HPDE6-E6E7 (cell line): ENCODE measurements at regions not wholly inside any gene's neighbourhood (a gene's known extent, or its start where the extent isn't known, plus 50 kb on each side); places are given as distances from the start of the nearest gene placed in this dataset.

ENCODE experiments used
- DNase-seq: peaks from one replicate; pipeline ENCODE4 v3.0.0; 2011; ENCODE audit warnings: missing footprints; ENCODE audit errors: extremely low spot score

DNA sequence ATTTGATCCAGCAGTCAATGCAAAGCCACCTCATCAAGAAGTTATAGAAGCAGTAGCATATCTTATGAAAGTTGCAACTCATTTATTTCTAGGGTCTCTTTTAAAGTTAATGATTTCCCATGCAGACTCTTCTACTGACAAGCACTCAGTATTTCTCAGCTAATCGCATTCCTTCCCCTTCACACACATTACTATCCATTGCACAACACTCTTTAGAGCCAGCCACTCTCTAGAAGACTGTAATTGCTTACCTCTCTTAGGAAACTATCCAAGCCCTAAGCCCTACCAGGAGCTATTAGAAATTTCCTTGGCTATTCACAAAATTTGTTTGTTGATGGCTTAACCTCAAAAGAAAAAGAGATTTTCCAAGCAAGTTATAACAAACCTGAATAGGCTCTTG, 106.0 kb downstream of the ADAMTS1 start:
- no peak for DNase-seq

GRCh38 chr21:26736449-26736848, 108.8 kb downstream of the ADAMTS1 start:
- no peak for DNase-seq

GRCh38 chr21:26732432-26733221, 112.6 kb downstream of the ADAMTS1 start:
- DNase-seq: no peak

DNA sequence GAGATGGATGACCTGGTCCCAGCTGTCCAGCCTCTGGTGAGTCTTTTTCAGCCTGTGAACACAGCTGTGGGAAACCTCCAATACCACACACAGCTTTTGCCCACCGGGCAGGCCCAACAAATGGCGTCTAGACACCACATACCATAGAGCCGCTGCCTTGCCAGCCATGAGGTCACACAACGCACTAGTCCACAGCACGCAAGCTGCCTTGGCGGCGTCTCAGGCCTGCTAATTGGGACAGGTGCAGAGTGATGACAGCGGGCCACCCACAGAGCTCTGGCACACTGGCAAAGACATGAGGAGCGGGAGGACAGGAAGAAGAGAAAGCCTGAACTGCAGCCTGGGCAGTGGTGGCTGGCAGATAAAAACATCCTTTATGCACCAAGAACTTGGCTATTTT, 125.5 kb downstream of the ADAMTS1 start:
- no peak for DNase-seq

GRCh38 chr21:26717146-26717739, 128.0 kb downstream of the ADAMTS1 start:
- DNase-seq: no peak

- DNase-seq: peak; percentile 46
Measured at GRCh38 chr21:26715878-26716506, 129.2 kb downstream of the ADAMTS1 start.

DNA sequence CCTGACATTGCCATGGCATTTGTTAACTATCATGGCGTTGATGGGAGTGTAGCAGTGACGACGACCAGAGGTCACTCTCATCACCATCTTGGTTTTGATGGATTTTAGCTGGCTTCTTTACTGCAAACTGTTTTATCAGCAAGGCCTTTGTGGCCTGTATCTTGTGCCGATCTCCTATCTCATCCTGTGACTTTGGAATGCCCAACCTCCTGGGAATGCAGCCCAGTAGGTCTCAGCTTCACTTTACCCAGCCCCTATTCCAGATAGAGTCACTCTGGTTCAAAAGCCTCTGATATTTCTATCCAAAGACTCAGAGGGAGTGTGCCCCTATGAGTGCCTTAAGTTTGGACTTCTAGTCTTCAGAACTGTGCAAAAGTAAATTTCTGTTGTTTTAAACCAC, 130.1 kb downstream of the ADAMTS1 start:
- DNase-seq: no peak

GRCh38 chr21:26710155-26710554, 135.1 kb downstream of the ADAMTS1 start:
- no peak for DNase-seq

GRCh38 chr21:26709090-26709489, 136.0 kb upstream of the CYYR1 start:
- DNase-seq: no peak

DNA sequence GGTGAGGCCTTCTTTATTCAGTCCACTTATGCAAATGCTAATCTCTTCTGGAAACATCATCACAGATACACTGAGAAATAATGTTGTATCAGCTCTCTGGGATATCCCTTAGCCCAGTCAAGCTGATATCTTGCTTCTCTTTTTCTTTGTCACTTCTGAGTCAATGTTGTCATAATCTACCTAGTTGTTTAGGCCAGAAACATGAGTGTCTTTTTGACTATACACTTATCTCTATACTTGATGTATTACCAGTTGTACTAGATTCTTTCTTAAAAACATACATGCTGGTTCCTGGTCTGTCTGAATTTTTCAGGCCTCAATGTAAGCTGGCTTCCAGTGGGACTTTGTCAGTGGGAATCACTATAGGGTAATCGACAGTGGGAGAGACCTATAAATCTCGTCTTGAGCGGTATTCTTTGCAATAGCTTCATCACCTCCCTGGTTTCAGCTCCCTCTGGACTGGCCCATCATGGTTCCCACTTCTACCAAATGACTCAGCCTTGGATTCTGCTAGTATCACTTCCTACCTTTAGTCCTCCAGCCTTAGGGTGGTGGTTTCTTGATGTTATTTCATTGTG, 135.2 kb upstream of the CYYR1 start:
- DNase-seq: no peak

DNA sequence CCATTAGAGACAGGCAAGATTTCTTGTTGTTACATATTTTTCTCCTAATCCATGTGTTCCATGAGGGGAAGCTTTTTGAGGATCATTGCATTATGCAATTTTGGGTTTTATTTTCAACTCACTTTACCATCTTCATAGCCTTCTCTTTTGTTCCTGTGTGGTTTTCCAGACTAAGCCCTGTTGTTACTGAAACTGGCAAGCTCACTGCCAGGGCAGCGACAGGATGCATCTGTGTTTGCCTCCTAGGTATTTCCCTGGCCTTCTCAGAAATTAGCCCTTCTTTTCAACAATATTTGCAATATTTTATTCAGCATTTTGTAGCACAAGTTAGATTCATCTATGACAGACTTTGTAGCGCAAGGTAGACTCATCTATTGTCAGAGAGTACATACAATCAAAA, 134.2 kb upstream of the CYYR1 start:
- no peak for DNase-seq

- DNase-seq: no peak
Measured at GRCh38 chr21:26698416-26698815, 125.3 kb upstream of the CYYR1 start.

GRCh38 chr21:26691416-26691815, 118.3 kb upstream of the CYYR1 start:
- no peak for DNase-seq

GRCh38 chr21:26686705-26687104, 113.6 kb upstream of the CYYR1 start:
- no peak for DNase-seq

DNA sequence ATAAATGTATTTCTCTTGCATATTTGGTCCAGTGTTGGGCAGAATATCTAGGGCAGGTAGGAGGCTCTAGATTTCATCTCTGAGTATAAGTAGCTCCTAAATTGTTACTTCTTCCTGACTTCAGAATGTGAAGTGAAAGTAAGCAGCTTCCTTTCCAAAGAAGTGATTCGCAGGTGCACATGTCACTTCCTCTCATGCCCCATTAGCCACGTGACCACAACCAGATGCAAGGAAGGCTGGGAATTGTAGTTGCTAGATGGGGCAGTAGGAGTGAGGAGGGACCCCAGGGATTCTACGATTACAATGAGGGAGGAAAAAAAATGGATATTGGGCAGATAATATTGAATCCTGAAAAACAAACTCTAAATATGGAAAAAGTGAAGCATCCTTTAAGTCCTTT, 113.2 kb upstream of the CYYR1 start:
- peak; percentile 46 for DNase-seq

GRCh38 chr21:26684889-26685288, 111.8 kb upstream of the CYYR1 start:
- DNase-seq: no peak

GRCh38 chr21:26683996-26684395, 110.9 kb upstream of the CYYR1 start:
- no peak for DNase-seq

DNA sequence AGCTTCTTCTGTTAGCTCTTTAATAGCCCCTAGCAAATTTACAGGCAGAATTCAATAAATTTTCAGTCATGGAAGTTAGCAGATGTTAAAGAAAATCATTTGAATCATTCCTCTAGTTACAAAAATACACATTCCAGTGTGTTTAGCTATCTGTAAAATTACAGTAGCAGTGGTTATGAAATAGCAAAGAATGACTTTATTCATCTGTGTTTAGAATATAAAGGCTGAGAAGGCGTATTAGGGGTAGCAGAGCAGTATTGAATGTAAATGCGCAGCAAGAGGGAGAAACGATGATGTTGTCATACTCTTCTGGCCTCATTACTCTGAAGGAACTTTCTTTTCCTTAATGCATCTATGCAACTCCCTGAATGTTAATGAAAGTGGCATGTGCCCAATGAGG, 106.2 kb upstream of the CYYR1 start:
- DNase-seq: no peak

GRCh38 chr21:26674323-26674722, 101.2 kb upstream of the CYYR1 start:
- DNase-seq: no peak

- no peak for DNase-seq
Measured at GRCh38 chr21:26669215-26669764, 96.2 kb upstream of the CYYR1 start.

DNA sequence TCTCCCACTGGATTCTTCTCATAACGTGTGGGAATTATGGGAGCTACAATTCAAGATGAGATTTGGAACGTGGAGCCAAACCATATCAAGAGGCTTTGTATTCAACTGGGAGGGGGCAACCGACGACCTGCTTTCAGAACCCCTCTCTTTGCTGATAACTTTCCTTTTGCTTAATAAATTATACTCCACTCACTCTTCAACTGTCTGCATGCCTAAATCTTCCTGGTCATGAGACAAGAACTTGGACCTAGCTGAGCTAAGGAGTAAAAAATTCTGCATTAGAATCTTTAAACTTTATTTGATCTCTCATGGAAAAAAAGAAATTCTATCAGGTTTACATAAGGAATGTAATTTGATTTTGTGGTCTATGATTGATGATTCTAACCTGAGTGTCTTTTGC, 86.7 kb upstream of the CYYR1 start:
- DNase-seq: no peak

DNA sequence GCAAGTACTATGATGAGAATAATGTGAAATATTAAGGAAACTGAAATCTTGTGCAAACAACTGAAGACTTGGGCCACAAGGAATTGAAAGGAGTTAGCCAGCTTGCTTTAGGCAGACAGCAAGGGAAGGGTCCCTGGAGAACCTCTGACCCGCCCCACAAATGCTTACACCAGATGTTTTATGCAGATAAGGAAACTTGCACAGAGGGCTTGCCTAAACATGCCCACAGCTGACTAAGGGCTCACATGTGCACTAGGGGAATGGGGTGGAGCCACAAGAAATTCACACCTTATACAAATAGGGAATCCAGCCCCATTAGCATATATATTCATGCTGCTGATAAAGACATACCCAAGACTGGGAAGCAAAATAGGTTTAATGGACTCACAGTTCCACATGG, 86.1 kb upstream of the CYYR1 start:
- no peak for DNase-seq

DNA sequence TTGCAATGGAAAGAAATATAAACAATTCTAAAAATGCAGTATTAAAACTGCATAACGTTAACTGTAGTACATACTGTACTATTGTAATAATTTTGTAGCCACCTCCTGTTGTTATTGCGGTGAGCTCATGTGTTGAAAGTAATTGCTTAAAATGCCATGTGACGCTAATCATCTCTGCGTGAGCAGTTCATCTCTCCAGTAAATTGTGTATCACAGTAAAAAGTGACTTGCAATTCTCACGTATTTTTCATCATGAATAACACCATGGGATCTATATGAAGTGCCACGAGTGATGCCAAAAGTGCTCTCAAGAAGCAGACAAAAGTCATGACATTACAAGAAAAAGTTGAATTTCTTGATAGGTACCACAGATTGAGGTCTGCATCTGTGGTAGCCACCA, 82.4 kb upstream of the CYYR1 start:
- no peak for DNase-seq
